ENCODE measurements at regions not wholly inside any gene's neighbourhood (a gene's known extent, or its start where the extent isn't known, plus 50 kb on each side); places are given as distances from the start of the nearest gene placed in this dataset.

DNA sequence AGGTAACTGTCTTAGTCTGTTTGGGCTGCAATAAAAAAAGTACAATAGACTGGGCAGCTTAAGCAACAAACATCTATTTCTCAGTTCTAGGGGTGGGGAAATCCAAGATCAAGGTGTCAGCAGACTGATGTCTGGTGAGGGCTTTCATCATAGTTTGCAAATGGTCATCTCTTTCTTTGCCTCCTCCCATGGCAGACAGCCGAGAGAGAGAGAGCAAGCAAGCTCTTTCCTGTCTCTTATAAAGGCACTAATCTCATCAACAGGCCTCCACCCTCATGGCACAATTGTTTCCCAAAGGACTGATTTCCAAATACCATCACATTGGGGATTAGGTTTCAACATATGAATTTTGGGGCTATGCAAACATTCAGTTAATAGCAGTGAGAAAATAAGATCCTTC is 445.6 kb upstream of the FLRT2 start:
- H3K9me3 ChIP-seq (replicated peaks; ENCODE audit: low read length) = no peaks in the 10 kb centered on the region
- H3K4me2 ChIP-seq (ENCODE audit: low read length) = no peak overlapping the region
- H3K4me1 ChIP-seq (ENCODE audit: control insufficient read depth, insufficient read depth, low read length) = peaks cover 15% of the 10 kb centered on the region
- H3K9ac ChIP-seq (ENCODE audit: low read depth, low read length) = no peak overlapping the region
- H3K36me3 ChIP-seq (ENCODE audit: insufficient read depth, low read length) = no peaks in the 10 kb centered on the region
- H3K4me3 ChIP-seq (ENCODE audit: low read length) = no peak overlapping the region
- H3K27me3 ChIP-seq (ENCODE audit: control insufficient read depth, insufficient read depth, low read length) = no peaks in the 10 kb centered on the region

DNA sequence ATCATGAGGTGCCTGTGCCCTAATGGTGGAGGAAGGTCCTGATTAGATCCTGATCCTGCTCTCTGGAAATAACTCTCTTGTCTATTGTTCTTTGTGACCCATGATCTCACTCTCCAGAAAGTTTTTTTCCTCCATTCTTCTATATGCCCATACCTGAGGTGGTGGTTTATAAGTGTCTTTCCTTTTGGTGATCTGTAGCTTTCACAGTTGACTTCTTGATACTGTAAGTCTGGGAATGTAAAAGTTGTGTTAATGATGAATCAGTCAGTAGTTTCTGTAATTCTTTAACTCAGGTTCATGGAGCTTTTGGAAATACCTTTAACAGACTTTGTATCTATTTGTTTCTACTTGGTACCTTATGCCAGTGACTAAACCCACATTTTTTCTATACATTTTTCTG is 444.0 kb upstream of the FLRT2 start:
- no peaks in the 10 kb centered on the region for H3K9me3 ChIP-seq (replicated peaks; ENCODE audit: low read length)
- no peaks in the 10 kb centered on the region for H3K36me3 ChIP-seq (ENCODE audit: insufficient read depth, low read length)
- H3K4me2 ChIP-seq (ENCODE audit: low read length) = no peak overlapping the region
- H3K27me3 ChIP-seq (ENCODE audit: control insufficient read depth, insufficient read depth, low read length) = no peaks in the 10 kb centered on the region
- H3K4me3 ChIP-seq (ENCODE audit: low read length) = no peak overlapping the region
- peaks cover 15% of the 10 kb centered on the region for H3K4me1 ChIP-seq (ENCODE audit: control insufficient read depth, insufficient read depth, low read length)
- no peak overlapping the region for H3K9ac ChIP-seq (ENCODE audit: low read depth, low read length)

- H3K9me3 ChIP-seq (replicated peaks; ENCODE audit: low read length) = no peaks in the 10 kb centered on the region
- H3K4me3 ChIP-seq (ENCODE audit: low read length) = no peak overlapping the region
- H3K9ac ChIP-seq (ENCODE audit: low read depth, low read length) = no peak overlapping the region
- H3K4me2 ChIP-seq (ENCODE audit: low read length) = no peak overlapping the region
- H3K27me3 ChIP-seq (ENCODE audit: control insufficient read depth, insufficient read depth, low read length) = no peaks in the 10 kb centered on the region
- H3K36me3 ChIP-seq (ENCODE audit: insufficient read depth, low read length) = no peaks in the 10 kb centered on the region
- peaks cover 15% of the 10 kb centered on the region for H3K4me1 ChIP-seq (ENCODE audit: control insufficient read depth, insufficient read depth, low read length)
These were observed 442.7 kb upstream of the FLRT2 start for GRCh38 chr14:85087201-85087600.

DNA sequence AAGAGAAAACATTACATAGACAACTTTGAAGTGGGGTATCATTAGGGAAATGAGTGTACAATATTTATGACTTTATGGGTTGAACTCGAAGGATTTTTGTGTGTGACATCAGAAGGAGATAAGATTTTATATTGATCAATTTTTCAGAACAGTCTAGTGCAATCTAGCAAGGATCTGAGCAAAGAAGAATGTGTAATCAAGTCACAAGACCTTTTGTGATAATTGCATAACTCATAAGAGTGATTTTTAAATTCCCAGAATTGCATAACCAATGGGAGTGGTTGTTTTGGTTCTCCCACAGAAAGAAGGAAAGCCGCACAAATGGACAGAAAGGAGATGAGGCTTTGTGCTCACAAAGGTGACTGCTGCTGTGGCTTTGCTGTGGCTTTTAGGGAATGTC is 441.8 kb upstream of the FLRT2 start:
- Histone ChIP-seq H3K4me3 (ENCODE audit: low read length) (no peak overlapping the region), H3K4me1 (ENCODE audit: control insufficient read depth, insufficient read depth, low read length) (peaks cover 15% of the 10 kb centered on the region), H3K9me3 (replicated peaks; ENCODE audit: low read length) (no peaks in the 10 kb centered on the region), H3K4me2 (ENCODE audit: low read length) (no peak overlapping the region), H3K36me3 (ENCODE audit: insufficient read depth, low read length) (no peaks in the 10 kb centered on the region), H3K27me3 (ENCODE audit: control insufficient read depth, insufficient read depth, low read length) (no peaks in the 10 kb centered on the region), H3K9ac (ENCODE audit: low read depth, low read length) (no peak overlapping the region)

- H3K4me1 ChIP-seq (ENCODE audit: control insufficient read depth, insufficient read depth, low read length) = peaks cover 23% of the 10 kb centered on the region
- no peak overlapping the region for H3K4me3 ChIP-seq (ENCODE audit: low read length)
- H3K9ac ChIP-seq (ENCODE audit: low read depth, low read length) = no peak overlapping the region
- no peaks in the 10 kb centered on the region for H3K36me3 ChIP-seq (ENCODE audit: insufficient read depth, low read length)
- H3K27me3 ChIP-seq (ENCODE audit: control insufficient read depth, insufficient read depth, low read length) = no peaks in the 10 kb centered on the region
- no peak overlapping the region for H3K4me2 ChIP-seq (ENCODE audit: low read length)
- H3K9me3 ChIP-seq (replicated peaks; ENCODE audit: low read length) = no peaks in the 10 kb centered on the region
These were observed 439.3 kb upstream of the FLRT2 start for GRCh38 chr14:85090681-85091080.

GRCh38 chr14:85093631-85094330 is 436.2 kb upstream of the FLRT2 start:
- H3K36me3 ChIP-seq (ENCODE audit: insufficient read depth, low read length) = no peaks in the 10 kb centered on the region
- no peak overlapping the region for H3K9ac ChIP-seq (ENCODE audit: low read depth, low read length)
- peaks cover 8% of the 10 kb centered on the region for H3K4me1 ChIP-seq (ENCODE audit: control insufficient read depth, insufficient read depth, low read length)
- no peaks in the 10 kb centered on the region for H3K9me3 ChIP-seq (replicated peaks; ENCODE audit: low read length)
- H3K4me2 ChIP-seq (ENCODE audit: low read length) = no peak overlapping the region
- H3K27me3 ChIP-seq (ENCODE audit: control insufficient read depth, insufficient read depth, low read length) = no peaks in the 10 kb centered on the region
- no peak overlapping the region for H3K4me3 ChIP-seq (ENCODE audit: low read length)

DNA sequence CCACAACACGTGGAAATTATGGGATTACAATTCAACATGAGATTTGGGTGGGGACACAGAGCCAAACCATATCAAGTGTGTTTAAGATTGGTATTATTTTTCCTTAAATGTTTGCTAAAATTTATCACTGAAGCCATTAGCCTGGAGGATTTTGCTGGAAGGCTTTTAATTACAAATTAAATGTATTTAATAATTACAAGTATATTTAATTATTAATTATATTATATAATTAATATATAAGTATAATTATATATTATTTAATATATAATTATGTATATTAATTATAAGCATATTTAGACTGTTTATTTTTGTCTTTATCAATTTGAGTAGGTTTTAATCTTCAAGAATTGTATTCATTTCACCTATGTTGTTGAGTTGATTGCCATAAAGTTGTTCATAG is 427.4 kb upstream of the FLRT2 start:
- Histone ChIP-seq H3K4me2 (ENCODE audit: low read length) (no peak overlapping the region), H3K4me1 (ENCODE audit: control insufficient read depth, insufficient read depth, low read length) (no peaks in the 10 kb centered on the region), H3K4me3 (ENCODE audit: low read length) (no peak overlapping the region), H3K27me3 (ENCODE audit: control insufficient read depth, insufficient read depth, low read length) (no peaks in the 10 kb centered on the region), H3K9ac (ENCODE audit: low read depth, low read length) (no peak overlapping the region), H3K9me3 (replicated peaks; ENCODE audit: low read length) (no peaks in the 10 kb centered on the region), H3K36me3 (ENCODE audit: insufficient read depth, low read length) (no peaks in the 10 kb centered on the region)

- H3K4me1 ChIP-seq (ENCODE audit: control insufficient read depth, insufficient read depth, low read length) = no peaks in the 10 kb centered on the region
- H3K9ac ChIP-seq (ENCODE audit: low read depth, low read length) = no peak overlapping the region
- H3K27me3 ChIP-seq (ENCODE audit: control insufficient read depth, insufficient read depth, low read length) = no peaks in the 10 kb centered on the region
- no peaks in the 10 kb centered on the region for H3K36me3 ChIP-seq (ENCODE audit: insufficient read depth, low read length)
- H3K4me2 ChIP-seq (ENCODE audit: low read length) = no peak overlapping the region
- no peaks in the 10 kb centered on the region for H3K9me3 ChIP-seq (replicated peaks; ENCODE audit: low read length)
- H3K4me3 ChIP-seq (ENCODE audit: low read length) = no peak overlapping the region
These were observed 423.4 kb upstream of the FLRT2 start for GRCh38 chr14:85106506-85106905.

GRCh38 chr14:85112762-85113161 is 417.2 kb upstream of the FLRT2 start:
- Histone ChIP-seq H3K4me3 (ENCODE audit: low read length) (no peak overlapping the region), H3K4me1 (ENCODE audit: control insufficient read depth, insufficient read depth, low read length) (no peaks in the 10 kb centered on the region), H3K9ac (ENCODE audit: low read depth, low read length) (no peak overlapping the region), H3K36me3 (ENCODE audit: insufficient read depth, low read length) (no peaks in the 10 kb centered on the region), H3K9me3 (replicated peaks; ENCODE audit: low read length) (no peaks in the 10 kb centered on the region), H3K4me2 (ENCODE audit: low read length) (no peak overlapping the region), H3K27me3 (ENCODE audit: control insufficient read depth, insufficient read depth, low read length) (no peaks in the 10 kb centered on the region)

DNA sequence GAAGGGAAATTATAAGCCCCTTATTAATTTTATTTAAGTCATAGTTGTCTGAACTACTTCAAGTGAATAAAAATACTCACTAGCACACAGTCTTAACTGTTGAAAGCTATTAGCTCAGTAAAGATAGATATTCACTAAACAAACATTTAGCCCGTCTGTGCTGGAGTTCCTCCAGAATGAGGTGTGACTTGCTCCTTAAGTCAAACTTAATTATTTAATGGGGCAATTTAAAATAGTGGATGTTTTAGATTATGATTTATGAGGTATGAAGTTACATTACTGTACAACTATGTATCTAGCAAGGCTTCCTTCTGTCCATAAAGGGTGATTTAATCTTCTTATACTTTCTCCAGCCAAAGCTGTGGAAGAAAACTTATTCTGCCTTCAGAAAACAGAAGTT is 414.0 kb upstream of the FLRT2 start:
- H3K9me3 ChIP-seq (replicated peaks; ENCODE audit: low read length) = no peaks in the 10 kb centered on the region
- H3K4me1 ChIP-seq (ENCODE audit: control insufficient read depth, insufficient read depth, low read length) = no peaks in the 10 kb centered on the region
- no peak overlapping the region for H3K9ac ChIP-seq (ENCODE audit: low read depth, low read length)
- H3K27me3 ChIP-seq (ENCODE audit: control insufficient read depth, insufficient read depth, low read length) = no peaks in the 10 kb centered on the region
- no peak overlapping the region for H3K4me3 ChIP-seq (ENCODE audit: low read length)
- no peaks in the 10 kb centered on the region for H3K36me3 ChIP-seq (ENCODE audit: insufficient read depth, low read length)
- no peak overlapping the region for H3K4me2 ChIP-seq (ENCODE audit: low read length)

- Histone ChIP-seq H3K36me3 (ENCODE audit: insufficient read depth, low read length) (no peaks in the 10 kb centered on the region), H3K4me1 (ENCODE audit: control insufficient read depth, insufficient read depth, low read length) (no peaks in the 10 kb centered on the region), H3K4me3 (ENCODE audit: low read length) (no peak overlapping the region), H3K4me2 (ENCODE audit: low read length) (no peak overlapping the region), H3K9ac (ENCODE audit: low read depth, low read length) (no peak overlapping the region), H3K27me3 (ENCODE audit: control insufficient read depth, insufficient read depth, low read length) (no peaks in the 10 kb centered on the region), H3K9me3 (replicated peaks; ENCODE audit: low read length) (no peaks in the 10 kb centered on the region)
These were observed 411.7 kb upstream of the FLRT2 start for GRCh38 chr14:85118274-85118673.

DNA sequence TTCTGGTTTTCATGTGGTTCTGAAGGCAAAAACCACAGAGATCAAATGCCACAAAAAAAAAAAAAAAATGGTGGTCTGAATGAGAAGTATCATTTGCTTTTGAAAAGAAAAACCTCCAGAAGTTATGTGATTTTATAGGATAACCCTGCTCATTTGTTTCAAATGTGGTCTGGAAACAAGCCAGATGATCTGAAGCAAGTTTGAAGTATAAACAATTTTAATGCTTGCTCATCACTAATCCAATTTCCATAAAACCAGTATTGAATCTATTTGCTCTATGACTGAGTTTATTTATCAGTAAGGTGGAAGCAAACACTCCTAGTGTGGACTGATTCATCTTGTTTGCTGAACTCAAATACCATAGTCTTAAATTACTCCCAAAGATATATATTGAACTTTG is 407.3 kb upstream of the FLRT2 start:
- Histone ChIP-seq H3K4me1 (ENCODE audit: control insufficient read depth, insufficient read depth, low read length) (no peaks in the 10 kb centered on the region), H3K36me3 (ENCODE audit: insufficient read depth, low read length) (no peaks in the 10 kb centered on the region), H3K27me3 (ENCODE audit: control insufficient read depth, insufficient read depth, low read length) (no peaks in the 10 kb centered on the region), H3K9me3 (replicated peaks; ENCODE audit: low read length) (no peaks in the 10 kb centered on the region), H3K9ac (ENCODE audit: low read depth, low read length) (no peak overlapping the region), H3K4me3 (ENCODE audit: low read length) (no peak overlapping the region), H3K4me2 (ENCODE audit: low read length) (no peak overlapping the region)
